Endodermal cell (in vitro differentiated cells): ENCODE measurements at regions not wholly inside any gene's neighbourhood (a gene's known extent, or its start where the extent isn't known, plus 50 kb on each side); places are given as distances from the start of the nearest gene placed in this dataset.
A peak's percentile ranks its signal among the peaks of the same experiment; 100 is the strongest.

Source experiments
- DNase-seq: peaks from one replicate; pipeline ENCODE4 v3.0.0-alpha.2; 2017
- H3K27ac ChIP-seq: 2 replicates; pipeline ENCODE4 v1.5.1; 2013; ENCODE audit warnings: mild to moderate bottlenecking, low read depth, low read length, moderate library complexity
- H3K27me3 ChIP-seq: 2 replicates; pipeline ENCODE4 v1.6.1; 2013; ENCODE audit warnings: mild to moderate bottlenecking, low read length, moderate library complexity; ENCODE audit not compliant: insufficient read depth, control insufficient read depth, poor library complexity, severe bottlenecking
- H3K36me3 ChIP-seq: 2 replicates; pipeline ENCODE4 v1.7.0; 2013; ENCODE audit warnings: mild to moderate bottlenecking, low read length, moderate library complexity; ENCODE audit not compliant: control insufficient read depth, insufficient read depth
- H3K4me1 ChIP-seq: one replicate; pipeline ENCODE4 v1.7.0; 2013; ENCODE audit warnings: low read length; ENCODE audit not compliant: control insufficient read depth, insufficient read depth
- H3K4me3 ChIP-seq: 2 replicates; pipeline ENCODE4 v1.5.1; 2013; ENCODE audit warnings: mild to moderate bottlenecking, low read length, moderate library complexity
- H3K9ac ChIP-seq: 2 replicates; pipeline ENCODE4 v1.6.1; 2013; ENCODE audit warnings: mild to moderate bottlenecking, low read length, moderate library complexity; ENCODE audit not compliant: poor library complexity, severe bottlenecking; ENCODE audit errors: extremely low read depth
- H3K9me3 ChIP-seq: 2 replicates; pipeline ENCODE4 v1.6.1; 2013; ENCODE audit warnings: mild to moderate bottlenecking, low read length, moderate library complexity; ENCODE audit not compliant: control insufficient read depth
- H3K27ac Mint-ChIP-seq: 2 replicates; pipeline ENCODE4 v1.8.0; 2020; ENCODE audit warnings: mixed read lengths
- H3K27me3 Mint-ChIP-seq: 2 replicates; pipeline ENCODE4 v1.8.0; 2021; ENCODE audit warnings: mild to moderate bottlenecking, mixed read lengths; ENCODE audit not compliant: insufficient read depth
- H3K36me3 Mint-ChIP-seq: 2 replicates; pipeline ENCODE4 v1.8.0; 2020; ENCODE audit warnings: low read depth, mixed read lengths
- H3K4me1 Mint-ChIP-seq: 2 replicates; pipeline ENCODE4 v1.8.0; 2020; ENCODE audit warnings: mixed read lengths
- H3K4me3 Mint-ChIP-seq: 2 replicates; pipeline ENCODE4 v1.8.0; 2020; ENCODE audit warnings: mild to moderate bottlenecking, moderate library complexity, mixed read lengths
- H3K9me3 Mint-ChIP-seq: 2 replicates; pipeline ENCODE4 v1.8.0; 2020; ENCODE audit warnings: mild to moderate bottlenecking, mixed read lengths
- CTCF ChIP-seq: fragments of 200-600 bp; sonication (generic); conservative IDR thresholded peaks from 2 replicates; pipeline ENCODE4 v1.5.0; 2021; ENCODE audit warnings: antibody characterized with exemption, mild to moderate bottlenecking
- WGBS, 2 experiments: methylation state at CpG; one replicate each; pipeline versions ENCODE4 v1.1.5 to v1.1.7; 2013; ENCODE audit warnings: missing lambda C conversion rate in 2 of 2, mixed read lengths in 1 of 2; ENCODE audit not compliant: insufficient coverage in 1 of 2, insufficient read length in 1 of 2; 5-methylcytosine and 5-hydroxymethylcytosine counted together

- Mint-ChIP-seq H3K27me3 (no peaks in the 10 kb centered on the region), H3K36me3 (no peaks in the 10 kb centered on the region), H3K27ac (no peak overlapping the region), H3K4me1 (no peaks in the 10 kb centered on the region), H3K9me3 (peaks cover 37% of the 10 kb centered on the region), H3K4me3 (no peak overlapping the region)
- WGBS, 2 experiments: 84 to 100% methylated on average over 1 to 7 of the region's 7 CpGs
- Histone ChIP-seq H3K36me3 (no peaks in the 10 kb centered on the region), H3K4me1 (no peaks in the 10 kb centered on the region), H3K9ac (no peak overlapping the region), H3K27me3 (no peaks in the 10 kb centered on the region), H3K9me3 (peaks cover 28% of the 10 kb centered on the region), H3K4me3 (no peak overlapping the region), H3K27ac (no peak overlapping the region)
- DNase-seq: peak; percentile 36
- no peak for TF ChIP-seq CTCF
Measured at GRCh38 chr14:104523546-104523935, 56.0 kb upstream of the C14orf180 start.

- TF ChIP-seq CTCF: no peak
- Mint-ChIP-seq H3K27me3 (no peaks in the 10 kb centered on the region), H3K4me3 (no peak overlapping the region), H3K27ac (no peak overlapping the region), H3K36me3 (no peaks in the 10 kb centered on the region), H3K9me3 (peaks cover 40% of the 10 kb centered on the region), H3K4me1 (no peaks in the 10 kb centered on the region)
- no peaks in the 10 kb centered on the region for H3K36me3 ChIP-seq
- no peak overlapping the region for H3K27ac ChIP-seq
- H3K9me3 ChIP-seq: peaks cover 30% of the 10 kb centered on the region
- DNase-seq: peak; percentile 13
- H3K27me3 ChIP-seq: no peaks in the 10 kb centered on the region
- H3K4me1 ChIP-seq: no peaks in the 10 kb centered on the region
- no peak overlapping the region for H3K4me3 ChIP-seq
- 86 to 90% methylated on average over 2 to 9 of the region's 9 CpGs for WGBS, 2 experiments
- H3K9ac ChIP-seq: no peak overlapping the region
Measured at GRCh38 chr14:104524726-104525125, 54.8 kb upstream of the C14orf180 start.

GRCh38 chr14:104526723-104527645, 52.6 kb upstream of the C14orf180 start:
- Mint-ChIP-seq H3K4me3 (no peak overlapping the region), H3K36me3 (no peaks in the 10 kb centered on the region), H3K27me3 (no peaks in the 10 kb centered on the region), H3K9me3 (peaks cover 40% of the 10 kb centered on the region), H3K4me1 (no peaks in the 10 kb centered on the region), H3K27ac (no peak overlapping the region)
- 70 to 79% methylated on average over 5 of the region's 5 CpGs for WGBS, 2 experiments
- no peak for DNase-seq
- peaks cover 30% of the 10 kb centered on the region for H3K9me3 ChIP-seq
- H3K4me3 ChIP-seq: no peak overlapping the region
- H3K4me1 ChIP-seq: no peaks in the 10 kb centered on the region
- no peak overlapping the region for H3K27ac ChIP-seq
- H3K9ac ChIP-seq: no peak overlapping the region
- no peaks in the 10 kb centered on the region for H3K36me3 ChIP-seq
- no peak for TF ChIP-seq CTCF
- H3K27me3 ChIP-seq: no peaks in the 10 kb centered on the region
